ENCODE measurements at regions not wholly inside any gene's neighbourhood (a gene's known extent, or its start where the extent isn't known, plus 50 kb on each side); places are given as distances from the start of the nearest gene placed in this dataset.

DNA sequence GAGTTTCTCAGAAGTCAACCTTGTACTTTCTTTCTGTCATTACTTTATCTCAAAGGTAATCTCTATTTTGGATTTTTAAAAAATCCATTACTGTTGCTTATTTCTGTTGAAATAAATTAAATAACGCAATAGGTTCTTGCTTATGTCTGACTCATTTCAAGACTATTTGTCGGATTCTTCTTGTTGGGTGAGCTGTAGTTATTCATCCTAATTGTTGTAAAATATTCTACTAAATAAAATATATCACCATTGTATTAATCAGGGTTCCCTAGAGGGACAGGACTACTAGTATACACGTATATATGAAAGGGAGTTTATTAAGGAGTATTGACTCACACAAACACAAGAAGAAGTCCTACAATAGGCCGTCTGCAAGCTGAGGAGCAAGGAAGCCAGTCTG lies 403.9 kb upstream of the CYRIA start:
- H3K36me3 Mint-ChIP-seq (ENCODE audit: low read depth), result no peaks in the 10 kb centered on the region
- H3K27ac Mint-ChIP-seq, result no peak overlapping the region
- DNase-seq (no peak), ATAC-seq (no peak)
- no peaks in the 10 kb centered on the region for H3K27me3 Mint-ChIP-seq
- H3K4me3 Mint-ChIP-seq, result no peak overlapping the region
- no peaks in the 10 kb centered on the region for H3K4me1 Mint-ChIP-seq
- H3K9me3 Mint-ChIP-seq, result peaks cover 8% of the 10 kb centered on the region

DNA sequence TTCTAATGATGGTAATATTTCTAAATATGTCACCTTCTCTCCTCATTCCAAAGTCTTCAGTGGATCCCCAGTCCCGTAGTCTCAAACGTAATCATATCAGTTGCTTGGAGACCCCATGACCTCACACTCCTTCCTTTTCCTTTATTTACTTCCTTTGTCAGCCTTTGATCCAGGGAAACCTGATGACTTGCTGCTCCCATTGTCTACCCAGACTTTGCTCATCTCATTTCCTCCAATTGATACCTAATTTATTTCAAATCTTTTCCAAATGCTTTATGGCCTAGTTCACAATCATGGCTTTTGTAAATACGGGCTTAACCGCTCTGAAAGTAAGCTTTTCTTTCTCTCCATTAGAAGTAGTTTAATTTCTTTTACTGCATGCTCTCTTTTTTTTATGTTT lies 402.4 kb upstream of the CYRIA start:
- Mint-ChIP-seq H3K4me3 (no peak overlapping the region), H3K4me1 (no peaks in the 10 kb centered on the region), H3K27me3 (no peaks in the 10 kb centered on the region), H3K27ac (no peak overlapping the region), H3K9me3 (peaks cover 8% of the 10 kb centered on the region), H3K36me3 (ENCODE audit: low read depth) (no peaks in the 10 kb centered on the region)
- DNase-seq (no peak), ATAC-seq (no peak)

DNA sequence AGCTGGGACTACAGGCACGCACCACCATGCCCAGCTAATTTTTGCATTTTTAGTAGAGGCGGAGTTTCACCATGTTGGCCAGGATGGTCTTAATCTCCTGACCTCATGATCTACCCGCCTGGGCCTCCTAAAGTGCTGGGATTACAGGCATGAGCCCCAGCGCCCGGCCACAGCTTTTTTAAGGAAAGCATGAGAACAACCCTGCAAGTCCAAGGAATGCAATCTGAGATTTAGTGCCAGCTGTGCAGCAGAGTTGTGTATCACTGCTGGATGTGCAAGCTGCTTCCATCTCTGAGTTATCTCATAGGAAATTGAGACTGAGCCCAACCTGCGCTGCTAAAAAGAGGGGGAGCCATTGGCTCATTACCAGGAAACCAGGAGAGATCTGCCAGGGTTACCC lies 399.9 kb upstream of the CYRIA start:
- Mint-ChIP-seq H3K9me3 (no peaks in the 10 kb centered on the region), H3K4me1 (no peaks in the 10 kb centered on the region), H3K4me3 (no peak overlapping the region), H3K27me3 (no peaks in the 10 kb centered on the region), H3K27ac (no peak overlapping the region), H3K36me3 (ENCODE audit: low read depth) (no peaks in the 10 kb centered on the region)
- DNase-seq (no peak), ATAC-seq (no peak)

DNA sequence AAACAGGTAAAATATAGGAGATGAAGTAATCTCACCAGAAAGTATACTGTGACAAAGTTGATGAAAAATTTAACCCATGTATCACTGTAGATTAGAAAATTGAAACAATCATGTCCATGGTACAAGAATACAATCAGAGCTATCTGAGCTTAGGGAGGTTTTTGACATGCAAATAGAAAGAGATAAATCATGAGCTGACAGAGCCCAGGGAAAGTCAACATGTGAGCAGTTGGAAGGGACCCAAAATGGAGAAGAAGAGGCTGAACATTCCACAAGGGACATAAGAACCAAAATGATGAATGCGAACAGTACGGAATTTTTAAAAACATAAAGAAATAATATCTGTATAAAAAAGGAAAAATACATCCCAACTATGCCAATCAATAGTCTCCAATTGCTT lies 395.4 kb upstream of the CYRIA start:
- H3K36me3 Mint-ChIP-seq (ENCODE audit: low read depth), result no peaks in the 10 kb centered on the region
- H3K27ac Mint-ChIP-seq, result no peak overlapping the region
- no peaks in the 10 kb centered on the region for H3K4me1 Mint-ChIP-seq
- no peak overlapping the region for H3K4me3 Mint-ChIP-seq
- no peaks in the 10 kb centered on the region for H3K27me3 Mint-ChIP-seq
- DNase-seq, result no peak
- H3K9me3 Mint-ChIP-seq, result no peaks in the 10 kb centered on the region
- ATAC-seq, result no peak

DNA sequence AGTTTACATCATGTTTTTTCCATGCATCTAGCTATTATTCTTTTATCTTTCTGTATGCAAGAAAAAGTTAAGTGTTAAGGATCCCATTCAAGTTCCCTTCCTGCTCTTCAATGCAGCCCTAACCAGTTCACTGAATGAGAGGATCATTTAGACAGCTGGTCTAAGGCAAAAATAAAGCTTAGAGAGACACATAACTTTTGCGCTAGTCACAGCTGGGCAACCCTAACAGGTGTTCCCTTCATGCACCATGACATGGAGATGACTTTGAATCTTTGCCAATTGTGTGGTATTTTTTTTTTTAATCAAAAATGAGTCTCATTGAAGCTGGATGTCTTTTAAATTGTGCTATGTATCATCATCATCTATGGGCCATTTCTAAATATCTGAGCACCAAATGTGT lies 393.8 kb upstream of the CYRIA start:
- Mint-ChIP-seq H3K4me1 (no peaks in the 10 kb centered on the region), H3K4me3 (no peak overlapping the region), H3K36me3 (ENCODE audit: low read depth) (no peaks in the 10 kb centered on the region), H3K27me3 (no peaks in the 10 kb centered on the region), H3K27ac (no peak overlapping the region), H3K9me3 (no peaks in the 10 kb centered on the region)
- no peak for ATAC-seq
- DNase-seq, result no peak

DNA sequence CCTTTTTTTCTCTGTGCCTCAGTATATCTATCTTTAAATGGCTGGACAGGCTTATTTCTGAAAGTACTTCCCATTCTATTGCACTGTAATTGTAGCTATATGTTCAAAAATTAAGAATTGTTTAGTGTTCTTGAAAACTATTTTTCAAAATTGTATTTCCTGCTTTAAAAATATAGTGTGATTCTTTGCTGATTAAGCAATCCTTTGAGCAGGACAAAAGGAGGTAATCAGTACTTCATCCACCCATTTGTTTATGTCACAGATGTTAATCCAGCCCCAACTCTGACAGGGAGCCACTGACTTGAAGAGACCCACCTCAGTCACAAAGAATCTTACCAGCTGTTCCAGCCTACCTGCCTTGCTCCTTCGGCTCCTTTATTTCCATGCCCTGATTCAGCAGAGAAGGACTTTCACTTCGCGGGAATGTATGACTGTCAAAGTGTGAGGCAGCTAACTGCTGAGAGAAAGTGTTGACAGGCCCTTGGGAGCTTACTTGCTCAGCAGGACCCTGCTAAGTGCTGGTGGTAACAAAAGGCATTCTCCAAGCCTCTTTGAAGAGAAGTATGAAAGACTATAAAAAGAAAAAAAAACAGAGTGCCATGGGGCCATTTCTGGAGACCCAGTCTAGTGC lies 393.3 kb upstream of the CYRIA start:
- DNase-seq (no peak), ATAC-seq (no peak)
- Mint-ChIP-seq H3K27ac (no peak overlapping the region), H3K4me3 (no peak overlapping the region), H3K9me3 (no peaks in the 10 kb centered on the region), H3K4me1 (no peaks in the 10 kb centered on the region), H3K27me3 (no peaks in the 10 kb centered on the region), H3K36me3 (ENCODE audit: low read depth) (no peaks in the 10 kb centered on the region)

DNA sequence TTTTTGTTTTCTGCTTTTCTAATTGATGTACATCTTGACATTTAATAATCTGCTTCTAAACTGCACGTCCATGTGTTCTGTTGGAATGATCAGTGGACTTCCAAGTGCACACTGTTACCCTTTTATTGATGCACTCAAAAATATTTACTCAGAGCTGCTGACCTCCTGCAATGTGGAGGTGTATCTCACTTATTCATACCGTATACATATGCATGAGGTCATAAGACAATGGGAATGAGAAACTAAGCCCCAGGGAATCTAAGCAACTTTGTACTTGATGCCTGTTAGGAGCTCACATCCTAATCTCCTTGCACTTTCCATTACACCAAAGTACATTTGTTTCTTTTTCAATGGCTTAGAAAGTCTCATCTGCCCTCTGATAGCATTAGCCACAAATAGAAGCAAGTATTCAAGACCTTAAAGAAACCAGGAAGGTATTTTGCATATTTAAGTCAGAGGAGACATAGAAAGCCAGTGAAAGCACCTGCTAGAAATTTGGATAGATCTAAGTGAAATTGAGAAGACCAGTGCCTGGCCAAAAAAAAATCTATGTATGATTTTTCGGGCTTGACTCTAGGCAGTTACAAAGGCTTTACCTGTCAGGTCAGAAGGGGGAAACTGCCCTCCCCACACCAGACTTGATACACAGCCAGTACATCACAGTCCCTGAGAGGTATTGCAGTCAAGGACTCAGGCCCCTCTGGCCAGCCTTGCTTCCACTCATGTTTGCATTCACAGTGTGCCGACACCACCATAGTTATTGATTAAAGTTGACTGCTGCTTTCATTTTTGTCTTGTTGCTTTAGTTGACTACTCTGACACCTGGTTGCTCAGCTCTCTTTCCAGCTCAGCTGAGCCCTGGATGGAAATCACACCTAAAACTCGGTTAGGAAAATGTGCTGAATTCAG lies 391.7 kb upstream of the CYRIA start:
- Mint-ChIP-seq H3K9me3 (no peaks in the 10 kb centered on the region), H3K27ac (no peak overlapping the region)

DNA sequence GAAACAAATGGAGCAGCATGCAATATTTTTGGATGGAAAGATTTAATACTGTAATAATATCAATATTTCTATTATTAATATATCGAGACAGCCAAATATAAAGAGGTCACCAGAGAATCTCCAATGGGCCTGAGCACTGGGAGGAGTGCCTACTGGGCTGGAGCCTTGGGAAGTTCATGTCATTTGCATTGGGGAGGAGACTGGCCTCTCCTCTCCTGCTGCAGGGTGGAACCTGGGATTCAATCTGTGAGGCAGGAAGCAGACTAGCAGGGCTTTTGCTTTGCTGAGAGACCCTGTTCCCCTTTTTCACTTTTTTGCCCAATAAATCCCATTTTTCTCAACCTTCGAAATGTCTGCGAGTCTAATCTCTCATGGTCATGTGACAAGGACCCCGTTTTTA lies 390.6 kb upstream of the CYRIA start:
- DNase-seq (no peak), ATAC-seq (no peak)
- H3K36me3 Mint-ChIP-seq (ENCODE audit: low read depth), result no peaks in the 10 kb centered on the region
- no peaks in the 10 kb centered on the region for H3K27me3 Mint-ChIP-seq
- H3K4me1 Mint-ChIP-seq, result no peaks in the 10 kb centered on the region
- H3K9me3 Mint-ChIP-seq, result no peaks in the 10 kb centered on the region
- no peak overlapping the region for H3K4me3 Mint-ChIP-seq
- H3K27ac Mint-ChIP-seq, result no peak overlapping the region

More for the DNA sequence above, 391.7 kb upstream of the CYRIA start:
- Mint-ChIP-seq H3K36me3 (ENCODE audit: low read depth) (no peaks in the 10 kb centered on the region), H3K27me3 (no peaks in the 10 kb centered on the region), H3K4me3 (no peak overlapping the region), H3K4me1 (no peaks in the 10 kb centered on the region)
- ATAC-seq, result no peak
- DNase-seq, result no peak

DNA sequence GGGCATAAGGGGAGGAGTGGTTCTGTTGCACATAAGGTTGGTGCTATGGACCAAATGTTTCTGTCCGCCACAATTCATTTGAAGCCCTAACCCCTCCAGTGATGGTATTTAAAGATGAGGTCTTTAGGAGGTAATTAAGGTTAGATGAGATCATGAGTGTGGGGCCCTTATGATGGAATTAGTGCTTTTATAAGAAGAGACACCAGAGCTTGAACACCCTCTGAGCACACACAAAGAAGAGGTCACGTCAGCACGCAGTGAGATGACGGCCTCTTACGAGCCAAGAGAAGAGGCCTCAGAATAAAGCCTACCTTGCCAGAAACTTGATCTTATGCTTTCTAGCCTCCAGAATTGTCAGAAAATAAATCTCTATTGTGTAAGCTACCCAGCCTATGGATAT lies 386.4 kb upstream of the CYRIA start:
- H3K4me3 Mint-ChIP-seq, result no peak overlapping the region
- no peaks in the 10 kb centered on the region for H3K9me3 Mint-ChIP-seq
- no peak overlapping the region for H3K27ac Mint-ChIP-seq

DNA sequence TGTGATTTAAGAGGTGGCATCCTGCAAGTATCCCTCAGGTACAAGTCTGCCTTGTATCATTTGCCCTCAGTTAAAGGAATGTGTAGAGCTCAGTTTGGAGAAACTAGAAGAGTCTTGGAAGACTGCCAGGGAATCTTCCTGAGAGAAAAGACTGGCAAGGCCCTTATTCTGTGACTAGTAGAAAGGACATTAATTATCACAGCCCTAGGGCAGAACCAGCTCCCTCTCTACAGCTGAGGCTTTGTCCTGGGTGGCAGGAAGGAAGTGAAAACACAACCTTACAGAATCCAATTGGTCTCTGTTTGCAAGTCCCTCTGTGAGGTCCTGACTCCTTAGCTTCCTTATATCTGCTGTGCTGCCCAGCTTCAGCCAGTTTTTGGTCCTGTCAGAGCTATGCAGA lies 385.9 kb upstream of the CYRIA start:
- H3K27ac Mint-ChIP-seq, result no peak overlapping the region
- no peaks in the 10 kb centered on the region for H3K4me1 Mint-ChIP-seq
- no peaks in the 10 kb centered on the region for H3K27me3 Mint-ChIP-seq
- H3K36me3 Mint-ChIP-seq (ENCODE audit: low read depth), result no peaks in the 10 kb centered on the region
- no peak overlapping the region for H3K4me3 Mint-ChIP-seq
- no peak for DNase-seq
- no peaks in the 10 kb centered on the region for H3K9me3 Mint-ChIP-seq
- no peak for ATAC-seq

More for the DNA sequence above, 386.4 kb upstream of the CYRIA start:
- H3K4me1 Mint-ChIP-seq, result no peaks in the 10 kb centered on the region
- H3K27me3 Mint-ChIP-seq, result no peaks in the 10 kb centered on the region
- DNase-seq (no peak), ATAC-seq (no peak)
- H3K36me3 Mint-ChIP-seq (ENCODE audit: low read depth), result no peaks in the 10 kb centered on the region

DNA sequence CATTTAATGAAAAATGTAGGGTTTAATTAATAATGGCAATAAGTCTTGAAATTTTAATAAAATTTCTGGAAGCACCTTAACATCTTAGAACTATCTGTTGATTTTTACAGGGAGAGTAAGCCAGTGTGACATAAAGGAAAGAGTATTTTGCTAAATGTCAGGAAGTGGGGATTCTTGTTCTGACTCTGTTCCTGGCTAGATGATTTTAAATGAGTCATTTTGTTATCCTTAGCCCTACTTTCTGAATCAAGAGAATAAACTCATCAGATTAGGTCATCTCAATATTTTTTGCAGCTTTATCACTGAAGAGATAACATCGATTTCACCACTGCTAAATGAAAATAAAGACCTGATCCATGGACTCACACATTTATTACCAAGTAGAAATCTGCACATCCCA lies 377.5 kb upstream of the CYRIA start:
- H3K4me1 Mint-ChIP-seq, result no peaks in the 10 kb centered on the region
- no peak overlapping the region for H3K27ac Mint-ChIP-seq
- H3K4me3 Mint-ChIP-seq, result no peak overlapping the region
- no peaks in the 10 kb centered on the region for H3K36me3 Mint-ChIP-seq (ENCODE audit: low read depth)
- no peaks in the 10 kb centered on the region for H3K27me3 Mint-ChIP-seq
- H3K9me3 Mint-ChIP-seq, result peaks cover 10% of the 10 kb centered on the region
- DNase-seq (no peak), ATAC-seq (no peak)

DNA sequence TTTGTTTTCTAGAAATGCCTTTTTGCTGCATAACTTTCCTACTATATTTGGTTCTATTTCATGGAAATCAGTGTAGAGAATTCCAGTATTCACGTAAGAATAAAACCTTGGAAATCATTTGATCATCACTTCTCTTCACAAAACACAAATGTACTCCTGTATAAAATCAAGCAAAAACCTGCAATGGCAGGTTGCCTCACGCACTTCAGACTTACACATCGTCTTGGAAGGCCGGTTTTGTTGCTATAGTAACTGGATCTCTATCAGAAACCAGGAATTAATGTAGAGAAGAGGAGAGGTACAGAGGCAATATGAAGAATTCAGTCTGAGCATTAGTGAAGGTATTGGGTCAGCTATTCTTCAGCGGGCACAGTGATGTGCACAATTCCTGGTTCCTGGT lies 370.7 kb upstream of the CYRIA start:
- Mint-ChIP-seq H3K4me3 (no peak overlapping the region), H3K36me3 (ENCODE audit: low read depth) (no peaks in the 10 kb centered on the region), H3K27ac (no peak overlapping the region), H3K27me3 (no peaks in the 10 kb centered on the region), H3K9me3 (no peaks in the 10 kb centered on the region), H3K4me1 (no peaks in the 10 kb centered on the region)
- ATAC-seq (no peak), DNase-seq (no peak)

DNA sequence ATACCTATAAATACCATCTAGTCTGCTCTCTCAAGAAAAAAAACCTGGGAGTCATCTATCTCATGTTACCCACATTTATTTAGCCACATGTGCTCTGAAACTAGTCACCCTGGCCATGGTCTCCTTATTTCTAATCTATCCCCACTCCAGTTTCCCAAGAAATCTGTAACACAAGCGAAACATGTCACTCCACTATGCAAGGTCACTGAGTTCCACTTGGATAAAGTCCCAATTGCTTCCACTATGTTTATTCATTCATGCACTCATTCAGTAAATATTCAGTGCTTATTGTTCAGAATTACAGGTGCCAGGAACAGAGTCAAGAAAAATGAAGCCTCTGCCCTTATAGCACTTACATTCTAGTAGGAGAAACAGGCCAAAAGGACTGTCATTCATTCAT lies 369.4 kb upstream of the CYRIA start:
- H3K9me3 Mint-ChIP-seq, result no peaks in the 10 kb centered on the region
- no peak overlapping the region for H3K4me3 Mint-ChIP-seq
- H3K4me1 Mint-ChIP-seq, result no peaks in the 10 kb centered on the region
- ATAC-seq (no peak), DNase-seq (no peak)
- no peaks in the 10 kb centered on the region for H3K36me3 Mint-ChIP-seq (ENCODE audit: low read depth)
- H3K27me3 Mint-ChIP-seq, result no peaks in the 10 kb centered on the region
- no peak overlapping the region for H3K27ac Mint-ChIP-seq

DNA sequence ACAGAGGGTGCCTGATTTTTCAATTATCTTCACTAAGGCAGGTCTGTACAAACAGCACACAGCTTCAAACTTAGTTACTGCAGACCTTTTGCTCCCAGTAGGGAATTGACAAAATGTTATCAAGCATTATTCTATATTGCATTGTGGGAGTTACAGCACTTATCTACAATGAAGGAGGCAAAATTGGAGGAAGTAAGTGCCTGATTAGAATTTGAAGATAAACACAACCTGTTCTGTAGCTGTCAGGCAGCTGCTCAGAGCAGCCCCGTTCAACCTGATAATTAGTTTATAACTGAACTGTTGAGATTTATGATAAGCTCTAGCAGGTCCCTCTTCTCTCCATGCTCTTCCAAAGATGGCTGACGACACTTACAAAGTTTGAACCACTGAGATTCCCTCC lies 364.4 kb upstream of the CYRIA start:
- no peaks in the 10 kb centered on the region for H3K27me3 Mint-ChIP-seq
- H3K4me3 Mint-ChIP-seq, result no peak overlapping the region
- H3K36me3 Mint-ChIP-seq (ENCODE audit: low read depth), result no peaks in the 10 kb centered on the region
- no peak overlapping the region for H3K27ac Mint-ChIP-seq
- H3K9me3 Mint-ChIP-seq, result no peaks in the 10 kb centered on the region
- DNase-seq (no peak), ATAC-seq (no peak)
- no peaks in the 10 kb centered on the region for H3K4me1 Mint-ChIP-seq

DNA sequence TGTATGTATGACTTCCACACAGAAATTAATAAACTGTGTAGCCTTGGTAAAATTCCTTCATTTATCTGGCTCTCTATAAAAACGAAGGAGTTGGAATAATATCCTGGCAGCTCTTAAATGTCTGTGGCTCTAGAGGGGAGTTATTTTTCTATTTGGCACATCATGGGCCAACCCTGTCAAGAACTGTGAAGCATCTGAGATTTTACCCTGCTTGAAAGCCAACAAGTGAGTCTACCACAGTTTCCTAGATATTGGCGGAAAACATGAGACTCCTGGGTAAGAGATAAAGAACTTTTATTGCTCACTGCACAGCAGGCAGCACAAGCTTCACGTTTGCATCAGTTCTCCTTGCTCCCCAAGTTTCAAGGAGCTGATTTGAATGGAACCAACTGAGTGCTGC lies 346.7 kb upstream of the CYRIA start:
- H3K9me3 Mint-ChIP-seq, result peaks cover 7% of the 10 kb centered on the region
- no peaks in the 10 kb centered on the region for H3K4me1 Mint-ChIP-seq
- no peak for DNase-seq
- no peak for ATAC-seq
- no peaks in the 10 kb centered on the region for H3K27me3 Mint-ChIP-seq
- H3K4me3 Mint-ChIP-seq, result no peak overlapping the region
- H3K36me3 Mint-ChIP-seq (ENCODE audit: low read depth), result no peaks in the 10 kb centered on the region
- no peak overlapping the region for H3K27ac Mint-ChIP-seq

Measured in activated naive CD8-positive, alpha-beta T cell treated with anti-CD3 and anti-CD28 coated beads, Interleukin-2, amount 50 U/mL, for 24 hours (primary cell).